ENCODE measurements at regions not wholly inside any gene's neighbourhood (a gene's known extent, or its start where the extent isn't known, plus 50 kb on each side); places are given as distances from the start of the nearest gene placed in this dataset. TPM values are rescaled to one million over a fixed set of nuclear protein-coding genes. Genes with fewer than 3 reads are reported as not detected.

GRCh38 chr4:182193311-182193710 lies 49.9 kb upstream of the TENM3 start:
- WGBS (ENCODE audit: extremely low coverage, insufficient coverage, low lambda C conversion rate) = no CpG with 5 or more reads among the region's 8 CpGs
- Histone ChIP-seq H3K9ac (ENCODE audit: low read length) (no peak overlapping the region), H3K79me2 (ENCODE audit: control insufficient read depth, insufficient read depth, low read length) (peaks cover 12% of the 10 kb centered on the region), H3K4ac (ENCODE audit: low read depth, low read length) (no peak overlapping the region), H3K56ac (ENCODE audit: low read length) (no peak overlapping the region), H3K4me1 (ENCODE audit: control insufficient read depth, low read depth, low read length) (peaks cover 11% of the 10 kb centered on the region), H4K8ac (ENCODE audit: low read depth, low read length) (no peak overlapping the region), H3K4me3 (ENCODE audit: low read length) (no peak overlapping the region), H3K18ac (ENCODE audit: low read length) (no peak overlapping the region), H2AK5ac (ENCODE audit: low read length) (no peak overlapping the region), H3K23ac (ENCODE audit: low read length) (no peak overlapping the region), H2BK5ac (ENCODE audit: low read length) (no peak overlapping the region), H3K27me3 (ENCODE audit: insufficient read depth, low read length, poor library complexity) (no peaks in the 10 kb centered on the region), H3K4me2 (ENCODE audit: low read length) (no peak overlapping the region), H3K27ac (ENCODE audit: low read depth, low read length) (no peak overlapping the region), H3K36me3 (ENCODE audit: control insufficient read depth, insufficient read depth, low read length) (no peaks in the 10 kb centered on the region), H2BK120ac (ENCODE audit: low read depth, low read length) (no peak overlapping the region), H3K79me1 (ENCODE audit: low read length) (peaks cover 8% of the 10 kb centered on the region), H2BK15ac (replicated peaks; ENCODE audit: low read depth) (no peak overlapping the region), H4K5ac (ENCODE audit: low read length) (no peak overlapping the region)
- no peak for DNase-seq

Small RNA genes lying in the stretch of these regions (small RNA-seq; reads per million reads assigned to genes)
- gene AC018710.1 (ENCODE audit: insufficient read depth) (not detected), gene AC019235.1 (ENCODE audit: insufficient read depth) (not detected), gene MIR1305 (ENCODE audit: insufficient read depth) (42.1 reads per million, percentile 94 among the genes with 10 or more reads in this experiment), gene RF00571 (ENCODE audit: insufficient read depth) (not detected), gene RN7SKP13 (ENCODE audit: insufficient read depth) (not detected), gene RNA5SP173 (ENCODE audit: insufficient read depth) (not detected), gene RNU1-45P (ENCODE audit: insufficient read depth) (not detected)

All from mesendoderm (in vitro differentiated cells).